Chondrocyte (in vitro differentiated cells): ENCODE measurements at regions not wholly inside any gene's neighbourhood (a gene's known extent, or its start where the extent isn't known, plus 50 kb on each side); places are given as distances from the start of the nearest gene placed in this dataset.

Experiments
- DNase-seq: peaks from one replicate; pipeline ENCODE4 v3.0.0; 2021; ENCODE audit warnings: mixed read lengths, low spot score
- H3K27ac Mint-ChIP-seq: one replicate; pipeline ENCODE4 v1.8.0; 2021; ENCODE audit warnings: mild to moderate bottlenecking, moderate library complexity, mixed read lengths; ENCODE audit not compliant: unreplicated experiment
- H3K27me3 Mint-ChIP-seq: 2 replicates; pipeline ENCODE4 v1.8.0; 2021; ENCODE audit warnings: low read depth, mixed read lengths
- H3K36me3 Mint-ChIP-seq: 2 replicates; pipeline ENCODE4 v1.8.0; 2021; ENCODE audit warnings: low read depth, mixed read lengths
- H3K4me1 Mint-ChIP-seq: 2 replicates; pipeline ENCODE4 v1.8.0; 2021; ENCODE audit warnings: low read depth, mild to moderate bottlenecking, mixed read lengths
- H3K4me3 Mint-ChIP-seq: one replicate; pipeline ENCODE4 v1.8.0; 2021; ENCODE audit warnings: mild to moderate bottlenecking, moderate library complexity, mixed read lengths; ENCODE audit not compliant: unreplicated experiment
- H3K9me3 Mint-ChIP-seq: 2 replicates; pipeline ENCODE4 v1.8.0; 2021; ENCODE audit warnings: low read depth, mixed read lengths
- TF ChIP-seq, protein P1 (sequence below): fragments of 200-600 bp; sonication (generic); IDR thresholded peaks from 2 replicates; pipeline ENCODE4 v1.5.0; 2021; ENCODE audit warnings: antibody characterized with exemption, mild to moderate bottlenecking, moderate library complexity

DNA sequence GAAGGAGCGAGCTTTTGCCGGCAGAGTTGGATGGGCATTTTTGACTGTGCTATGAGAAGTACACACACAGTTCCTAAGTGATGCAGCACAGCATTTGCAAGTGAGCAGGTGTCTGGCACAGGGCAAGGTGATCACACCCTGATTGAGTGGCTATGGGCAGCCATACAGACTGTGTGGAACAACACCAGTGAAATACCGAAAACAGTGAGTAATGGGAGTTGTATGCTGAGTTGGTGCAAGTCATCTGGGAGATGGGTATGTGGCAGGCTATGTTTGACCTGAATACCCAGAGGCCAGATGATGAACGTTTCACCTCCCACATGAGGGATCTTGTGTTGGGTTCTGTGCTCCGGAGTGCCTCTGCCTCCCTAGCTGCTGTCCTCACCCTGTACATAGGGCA is 53.5 kb upstream of the TIPARP start:
- peaks cover 6% of the 10 kb centered on the region for H3K9me3 Mint-ChIP-seq
- H3K27me3 Mint-ChIP-seq: no peaks in the 10 kb centered on the region
- H3K4me1 Mint-ChIP-seq: peaks cover 44% of the 10 kb centered on the region
- no peaks in the 10 kb centered on the region for H3K36me3 Mint-ChIP-seq
- no peak for DNase-seq
- H3K4me3 Mint-ChIP-seq: no peak overlapping the region
- H3K27ac Mint-ChIP-seq: no peak overlapping the region
- TF ChIP-seq, protein P1, sequence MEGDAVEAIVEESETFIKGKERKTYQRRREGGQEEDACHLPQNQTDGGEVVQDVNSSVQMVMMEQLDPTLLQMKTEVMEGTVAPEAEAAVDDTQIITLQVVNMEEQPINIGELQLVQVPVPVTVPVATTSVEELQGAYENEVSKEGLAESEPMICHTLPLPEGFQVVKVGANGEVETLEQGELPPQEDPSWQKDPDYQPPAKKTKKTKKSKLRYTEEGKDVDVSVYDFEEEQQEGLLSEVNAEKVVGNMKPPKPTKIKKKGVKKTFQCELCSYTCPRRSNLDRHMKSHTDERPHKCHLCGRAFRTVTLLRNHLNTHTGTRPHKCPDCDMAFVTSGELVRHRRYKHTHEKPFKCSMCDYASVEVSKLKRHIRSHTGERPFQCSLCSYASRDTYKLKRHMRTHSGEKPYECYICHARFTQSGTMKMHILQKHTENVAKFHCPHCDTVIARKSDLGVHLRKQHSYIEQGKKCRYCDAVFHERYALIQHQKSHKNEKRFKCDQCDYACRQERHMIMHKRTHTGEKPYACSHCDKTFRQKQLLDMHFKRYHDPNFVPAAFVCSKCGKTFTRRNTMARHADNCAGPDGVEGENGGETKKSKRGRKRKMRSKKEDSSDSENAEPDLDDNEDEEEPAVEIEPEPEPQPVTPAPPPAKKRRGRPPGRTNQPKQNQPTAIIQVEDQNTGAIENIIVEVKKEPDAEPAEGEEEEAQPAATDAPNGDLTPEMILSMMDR: no peak

DNA sequence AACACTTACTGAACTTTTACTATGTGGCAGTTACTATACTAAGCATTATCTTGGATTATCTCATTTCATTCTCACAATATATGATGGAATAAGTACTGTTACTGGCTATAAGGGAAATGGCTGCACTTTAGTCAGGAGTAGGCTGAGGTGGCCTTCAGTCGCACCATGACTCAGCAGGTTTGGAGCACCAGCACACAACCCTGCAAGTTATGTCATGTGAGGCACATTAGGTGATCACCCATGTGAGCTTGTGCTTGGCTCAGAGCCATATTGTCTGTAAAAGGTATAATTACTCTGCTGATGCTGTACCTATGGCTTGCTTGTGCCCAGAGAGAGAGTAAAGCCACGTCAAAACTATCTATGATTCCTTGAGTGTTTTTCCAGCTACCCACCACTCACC is 54.1 kb upstream of the TIPARP start:
- H3K4me3 Mint-ChIP-seq: no peak overlapping the region
- peaks cover 6% of the 10 kb centered on the region for H3K9me3 Mint-ChIP-seq
- no peaks in the 10 kb centered on the region for H3K36me3 Mint-ChIP-seq
- TF ChIP-seq, protein P1: no peak
- H3K27ac Mint-ChIP-seq: peak overlapping the region; percentile 86
- H3K27me3 Mint-ChIP-seq: no peaks in the 10 kb centered on the region
- H3K4me1 Mint-ChIP-seq: peaks cover 51% of the 10 kb centered on the region
- DNase-seq: no peak

DNA sequence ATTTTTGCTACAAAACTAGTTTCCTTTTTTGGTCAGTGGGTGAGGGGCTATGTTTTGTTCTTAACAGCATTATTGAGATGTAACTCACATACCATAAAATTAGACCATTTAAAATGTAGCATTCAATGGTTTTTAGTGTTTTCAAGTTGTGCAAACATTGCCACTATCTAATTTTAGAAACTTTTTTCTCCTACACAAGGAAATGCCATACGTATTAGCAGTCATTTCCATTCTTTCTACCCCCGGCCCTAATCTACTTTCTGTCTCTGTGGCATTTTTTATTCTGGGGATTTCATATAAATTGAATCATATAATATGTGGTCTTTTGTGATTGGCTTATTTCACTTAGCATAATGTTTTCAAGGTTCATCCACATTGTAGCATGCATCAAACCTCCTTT is 55.0 kb upstream of the TIPARP start:
- TF ChIP-seq, protein P1: no peak
- Mint-ChIP-seq H3K9me3 (peaks cover 6% of the 10 kb centered on the region), H3K4me3 (peak overlapping the region; percentile 2), H3K36me3 (no peaks in the 10 kb centered on the region), H3K27ac (peak overlapping the region; percentile 86), H3K4me1 (peaks cover 60% of the 10 kb centered on the region), H3K27me3 (no peaks in the 10 kb centered on the region)
- DNase-seq: no peak

DNA sequence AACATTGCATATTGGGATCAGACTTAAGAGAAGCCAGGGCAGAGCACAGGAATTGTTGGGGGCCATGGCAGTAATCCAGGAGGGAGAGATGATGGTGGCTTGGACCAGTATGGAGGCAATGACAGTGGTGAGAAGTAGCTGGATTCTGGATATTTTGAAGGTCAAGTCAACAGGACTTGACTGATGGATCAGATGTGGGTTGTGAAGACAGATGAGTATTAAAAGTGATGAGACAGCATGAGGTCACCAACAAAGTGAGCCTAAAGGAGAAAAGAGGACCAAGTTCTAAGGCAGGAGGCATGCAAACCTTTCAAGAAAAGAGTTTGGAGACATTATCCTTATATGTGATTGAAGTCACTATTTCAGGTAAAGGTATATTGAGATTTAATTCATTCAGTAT is 56.6 kb upstream of the TIPARP start:
- Mint-ChIP-seq H3K4me3 (no peak overlapping the region), H3K27me3 (no peaks in the 10 kb centered on the region), H3K4me1 (peaks cover 64% of the 10 kb centered on the region), H3K27ac (peak overlapping the region; percentile 25), H3K36me3 (no peaks in the 10 kb centered on the region), H3K9me3 (peaks cover 6% of the 10 kb centered on the region)
- DNase-seq: no peak
- TF ChIP-seq, protein P1: no peak

DNA sequence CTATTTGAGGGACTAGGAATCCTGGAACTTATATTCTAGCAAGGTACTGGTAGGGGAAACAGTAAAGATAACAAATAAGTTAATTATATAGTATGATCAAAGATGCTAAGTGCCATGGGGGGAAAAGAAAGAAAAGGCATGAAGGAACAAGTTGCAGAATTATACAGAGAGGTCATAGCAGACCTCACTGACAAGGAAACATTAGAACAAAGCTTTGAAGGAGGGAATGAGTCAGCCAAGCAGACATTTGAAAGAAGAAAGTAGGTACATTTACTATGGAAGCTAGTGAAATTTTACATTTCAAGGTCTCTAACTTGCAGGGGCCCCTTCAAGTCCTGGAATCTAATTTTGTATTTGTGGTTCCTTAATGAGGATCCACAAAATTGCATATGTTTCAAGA is 57.2 kb upstream of the TIPARP start:
- H3K9me3 Mint-ChIP-seq: peaks cover 6% of the 10 kb centered on the region
- H3K27me3 Mint-ChIP-seq: no peaks in the 10 kb centered on the region
- H3K27ac Mint-ChIP-seq: peak overlapping the region; percentile 25

More for the DNA sequence above, 57.2 kb upstream of the TIPARP start:
- no peak overlapping the region for H3K4me3 Mint-ChIP-seq
- peaks cover 64% of the 10 kb centered on the region for H3K4me1 Mint-ChIP-seq
- no peaks in the 10 kb centered on the region for H3K36me3 Mint-ChIP-seq
- TF ChIP-seq, protein P1: no peak
- DNase-seq: no peak
